Activated naive CD4-positive, alpha-beta T cell treated with Interleukin-2 at 50 U/mL for 16 hours (primary cell): ENCODE measurements at regions not wholly inside any gene's neighbourhood (a gene's known extent, or its start where the extent isn't known, plus 50 kb on each side); places are given as distances from the start of the nearest gene placed in this dataset.
"Not testable (repeated sequence)": the region's sequence is repeated elsewhere in the genome, so short reads cannot be mapped to it uniquely, and the experiment has no call there.

Source experiments
- DNase-seq: peaks from one replicate; pipeline ENCODE4 v3.0.0-alpha.2; 2020

GRCh38 chr7:98778421-98778820 is 91.4 kb downstream of the TMEM130 start:
- DNase-seq: no peak

GRCh38 chr7:98779800-98780587 is 89.8 kb downstream of the TMEM130 start:
- no peak for DNase-seq

- no peak for DNase-seq
Measured at GRCh38 chr7:98784216-98784785, 85.5 kb downstream of the TMEM130 start.

GRCh38 chr7:98785929-98786571 is 83.8 kb downstream of the TMEM130 start:
- DNase-seq: no peak

GRCh38 chr7:98788966-98789365 is 80.8 kb downstream of the TMEM130 start:
- no peak for DNase-seq

- DNase-seq: not testable (repeated sequence)
Measured at GRCh38 chr7:98794453-98794852, 75.4 kb downstream of the TMEM130 start.

GRCh38 chr7:98795741-98796493 is 73.9 kb downstream of the TMEM130 start:
- no peak for DNase-seq
